ENCODE measurements at regions not wholly inside any gene's neighbourhood (a gene's known extent, or its start where the extent isn't known, plus 50 kb on each side); places are given as distances from the start of the nearest gene placed in this dataset.
"Not testable (repeated sequence)": the region's sequence is repeated elsewhere in the genome, so short reads cannot be mapped to it uniquely, and the experiment has no call there.

- no peak for DNase-seq (ENCODE audit: low read depth)
Measured at GRCh38 chr21:28069450-28069923, 923.2 kb downstream of the LTN1 start.

GRCh38 chr21:28068455-28069358 is 924.0 kb downstream of the LTN1 start:
- no peak for DNase-seq (ENCODE audit: low read depth)

GRCh38 chr21:28066596-28067387 is 925.9 kb downstream of the LTN1 start:
- no peak for DNase-seq (ENCODE audit: low read depth)

- DNase-seq (ENCODE audit: low read depth), result no peak
Measured at GRCh38 chr21:28066076-28066475, 926.6 kb downstream of the LTN1 start.

GRCh38 chr21:28063241-28064216 is 929.1 kb downstream of the LTN1 start:
- no peak for DNase-seq (ENCODE audit: low read depth)

GRCh38 chr21:28052956-28053355 is 939.7 kb downstream of the LTN1 start:
- not testable (repeated sequence) for DNase-seq (ENCODE audit: low read depth)

GRCh38 chr21:28051649-28052048 is 941.0 kb downstream of the LTN1 start:
- DNase-seq (ENCODE audit: low read depth), result not testable (repeated sequence)

GRCh38 chr21:28035692-28036091 is 957.0 kb downstream of the LTN1 start:
- DNase-seq (ENCODE audit: low read depth), result not testable (repeated sequence)

GRCh38 chr21:28034916-28035315 is 957.8 kb downstream of the LTN1 start:
- not testable (repeated sequence) for DNase-seq (ENCODE audit: low read depth)

- not testable (repeated sequence) for DNase-seq (ENCODE audit: low read depth)
Measured at GRCh38 chr21:28034334-28034733, 958.3 kb downstream of the LTN1 start.

- not testable (repeated sequence) for DNase-seq (ENCODE audit: low read depth)
Measured at GRCh38 chr21:28032652-28033051, 960.0 kb downstream of the LTN1 start.

- DNase-seq (ENCODE audit: low read depth), result not testable (repeated sequence)
Measured at GRCh38 chr21:28031066-28031465, 961.6 kb downstream of the LTN1 start.

- DNase-seq (ENCODE audit: low read depth), result no peak
Measured at GRCh38 chr21:28025111-28025510, 967.6 kb downstream of the LTN1 start.

GRCh38 chr21:28018741-28019669 is 973.7 kb downstream of the LTN1 start:
- no peak for DNase-seq (ENCODE audit: low read depth)

- DNase-seq (ENCODE audit: low read depth), result no peak
Measured at GRCh38 chr21:28018213-28018612, 974.5 kb downstream of the LTN1 start.

- no peak for DNase-seq (ENCODE audit: low read depth)
Measured at GRCh38 chr21:28016571-28016970, 976.1 kb downstream of the LTN1 start.

GRCh38 chr21:28013123-28013522 is 979.6 kb downstream of the LTN1 start:
- DNase-seq (ENCODE audit: low read depth), result not testable (repeated sequence)

- DNase-seq (ENCODE audit: low read depth), result not testable (repeated sequence)
Measured at GRCh38 chr21:28011970-28012369, 980.7 kb downstream of the LTN1 start.

- not testable (repeated sequence) for DNase-seq (ENCODE audit: low read depth)
Measured at GRCh38 chr21:28008245-28008644, 984.4 kb downstream of the LTN1 start.

GRCh38 chr21:28003627-28004026 is 989.0 kb downstream of the LTN1 start:
- not testable (repeated sequence) for DNase-seq (ENCODE audit: low read depth)

All from activated T-helper 9 cell treated with anti-CD3 and anti-CD28 coated beads, Interleukin-2, amount 50 U/mL, for 16 hours (primary cell).